ENCODE measurements at regions not wholly inside any gene's neighbourhood (a gene's known extent, or its start where the extent isn't known, plus 50 kb on each side); places are given as distances from the start of the nearest gene placed in this dataset.
"Not testable (repeated sequence)": the region's sequence is repeated elsewhere in the genome, so short reads cannot be mapped to it uniquely, and the experiment has no call there.

DNA sequence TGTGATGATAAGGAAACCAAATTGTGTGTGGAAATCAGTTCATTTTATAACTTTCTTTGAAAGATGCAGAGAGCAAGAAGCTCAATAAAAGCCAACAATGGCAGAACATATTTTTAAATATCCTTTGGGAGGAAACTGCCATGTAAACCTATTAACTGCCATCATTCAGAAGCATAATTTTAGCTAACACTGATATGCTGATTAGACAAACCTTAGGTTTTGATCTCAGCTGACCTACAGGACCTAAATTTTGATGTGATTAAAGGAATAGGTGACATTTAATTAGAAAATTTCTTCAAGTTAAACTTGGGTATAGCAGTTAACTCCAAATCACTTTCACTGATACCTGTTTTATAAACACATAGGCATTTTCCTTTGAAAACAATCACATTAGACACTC lies 187.1 kb downstream of the TFAP2B start:
- Histone ChIP-seq H2AFZ (ENCODE audit: low read depth) (no peak overlapping the region), H3K4me3 (IDR thresholded peaks at IDR 0.05; ENCODE audit: insufficient read depth, low read depth, low read length) (no peak overlapping the region), H4K20me1 (ENCODE audit: insufficient read depth) (no peaks in the 10 kb centered on the region), H3K4me1 (ENCODE audit: low read depth, poor library complexity, severe bottlenecking) (no peaks in the 10 kb centered on the region), H3K27me3 (ENCODE audit: insufficient read depth, low read depth) (no peaks in the 10 kb centered on the region), H3K79me2 (ENCODE audit: insufficient read depth, low read depth) (no peaks in the 10 kb centered on the region), H3K27ac (no peak overlapping the region), H3K9ac (no peak overlapping the region), H3K4me2 (no peak overlapping the region), H3K36me3 (ENCODE audit: insufficient read depth) (no peaks in the 10 kb centered on the region)
- TF ChIP-seq, protein P1, sequence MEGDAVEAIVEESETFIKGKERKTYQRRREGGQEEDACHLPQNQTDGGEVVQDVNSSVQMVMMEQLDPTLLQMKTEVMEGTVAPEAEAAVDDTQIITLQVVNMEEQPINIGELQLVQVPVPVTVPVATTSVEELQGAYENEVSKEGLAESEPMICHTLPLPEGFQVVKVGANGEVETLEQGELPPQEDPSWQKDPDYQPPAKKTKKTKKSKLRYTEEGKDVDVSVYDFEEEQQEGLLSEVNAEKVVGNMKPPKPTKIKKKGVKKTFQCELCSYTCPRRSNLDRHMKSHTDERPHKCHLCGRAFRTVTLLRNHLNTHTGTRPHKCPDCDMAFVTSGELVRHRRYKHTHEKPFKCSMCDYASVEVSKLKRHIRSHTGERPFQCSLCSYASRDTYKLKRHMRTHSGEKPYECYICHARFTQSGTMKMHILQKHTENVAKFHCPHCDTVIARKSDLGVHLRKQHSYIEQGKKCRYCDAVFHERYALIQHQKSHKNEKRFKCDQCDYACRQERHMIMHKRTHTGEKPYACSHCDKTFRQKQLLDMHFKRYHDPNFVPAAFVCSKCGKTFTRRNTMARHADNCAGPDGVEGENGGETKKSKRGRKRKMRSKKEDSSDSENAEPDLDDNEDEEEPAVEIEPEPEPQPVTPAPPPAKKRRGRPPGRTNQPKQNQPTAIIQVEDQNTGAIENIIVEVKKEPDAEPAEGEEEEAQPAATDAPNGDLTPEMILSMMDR (conservative IDR thresholded peaks at IDR 0.05; ENCODE audit: low read depth, low read length): no peak

DNA sequence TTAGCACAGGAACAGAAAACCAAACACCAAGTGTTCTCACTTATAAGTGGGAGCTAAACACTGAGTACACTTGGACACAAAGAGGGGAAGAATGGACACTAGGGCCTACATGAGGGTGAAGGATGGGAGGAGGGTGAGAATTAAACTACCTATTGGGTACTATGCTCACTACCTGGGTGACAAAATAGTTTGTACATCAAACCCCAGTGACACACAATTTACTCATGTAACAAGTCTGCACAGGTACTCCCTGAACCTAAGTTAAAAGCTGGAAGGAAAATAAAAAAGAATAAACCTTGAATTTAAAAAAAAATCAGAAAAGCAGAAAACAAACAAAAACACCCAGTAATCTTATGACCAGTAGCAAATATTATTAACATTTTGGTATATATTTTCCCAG lies 188.6 kb downstream of the TFAP2B start:
- no peaks in the 10 kb centered on the region for H3K36me3 ChIP-seq (ENCODE audit: insufficient read depth)
- no peak overlapping the region for H3K27ac ChIP-seq
- no peaks in the 10 kb centered on the region for H3K79me2 ChIP-seq (ENCODE audit: insufficient read depth, low read depth)
- TF ChIP-seq, protein P1 (conservative IDR thresholded peaks at IDR 0.05; ENCODE audit: low read depth, low read length): no peak
- H2AFZ ChIP-seq (ENCODE audit: low read depth): no peak overlapping the region
- H3K4me3 ChIP-seq (IDR thresholded peaks at IDR 0.05; ENCODE audit: insufficient read depth, low read depth, low read length): no peak overlapping the region
- no peaks in the 10 kb centered on the region for H3K4me1 ChIP-seq (ENCODE audit: low read depth, poor library complexity, severe bottlenecking)
- no peaks in the 10 kb centered on the region for H3K27me3 ChIP-seq (ENCODE audit: insufficient read depth, low read depth)
- no peaks in the 10 kb centered on the region for H4K20me1 ChIP-seq (ENCODE audit: insufficient read depth)
- H3K4me2 ChIP-seq: no peak overlapping the region
- no peak overlapping the region for H3K9ac ChIP-seq

DNA sequence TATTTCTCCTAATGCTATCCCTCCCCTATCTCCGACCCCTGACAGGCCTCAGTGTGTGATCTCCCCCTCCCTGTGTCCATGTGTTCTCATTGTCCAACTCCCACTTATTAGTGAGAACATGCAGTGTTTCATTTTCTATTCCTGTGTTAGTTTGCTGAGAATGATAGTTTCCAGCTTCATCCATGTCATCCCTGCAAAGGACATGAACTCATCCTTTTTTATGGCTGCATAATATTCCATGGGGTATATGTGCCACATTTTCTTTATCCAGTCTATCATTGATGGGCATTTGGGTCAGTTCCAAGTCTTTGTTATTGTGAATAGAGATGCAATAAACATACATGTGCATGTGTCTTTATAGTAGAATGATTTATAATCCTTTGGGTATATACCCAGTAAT lies 190.0 kb downstream of the TFAP2B start:
- H2AFZ ChIP-seq (ENCODE audit: low read depth); H3K4me3 ChIP-seq (IDR thresholded peaks at IDR 0.05; ENCODE audit: insufficient read depth, low read depth, low read length); H3K79me2 ChIP-seq (ENCODE audit: insufficient read depth, low read depth); H3K4me1 ChIP-seq (ENCODE audit: low read depth, poor library complexity, severe bottlenecking); H4K20me1 ChIP-seq (ENCODE audit: insufficient read depth); H3K27ac ChIP-seq; H3K36me3 ChIP-seq (ENCODE audit: insufficient read depth); H3K4me2 ChIP-seq; H3K9ac ChIP-seq; H3K27me3 ChIP-seq (ENCODE audit: insufficient read depth, low read depth): not testable (repeated sequence)

DNA sequence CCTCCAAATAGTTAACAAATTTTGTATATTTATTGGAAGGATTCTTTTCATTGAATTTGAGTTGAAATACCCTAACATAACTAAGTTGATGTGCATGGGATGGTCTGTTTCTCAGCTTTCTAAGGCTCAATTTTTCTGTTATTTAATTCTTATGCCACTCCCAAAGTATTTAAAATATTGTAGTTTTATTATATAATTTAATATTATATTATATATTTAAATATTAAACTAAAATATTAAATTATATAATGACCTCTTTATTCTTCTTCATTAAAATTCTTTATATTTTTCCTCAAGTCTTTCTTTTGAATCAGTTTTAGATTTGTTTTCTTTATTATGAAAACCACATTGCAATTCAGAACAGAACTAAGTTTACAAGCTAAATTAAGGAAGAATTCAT lies 194.7 kb downstream of the TFAP2B start:
- Histone ChIP-seq H4K20me1 (ENCODE audit: insufficient read depth) (no peaks in the 10 kb centered on the region), H3K27me3 (ENCODE audit: insufficient read depth, low read depth) (no peaks in the 10 kb centered on the region), H2AFZ (ENCODE audit: low read depth) (no peak overlapping the region), H3K4me1 (ENCODE audit: low read depth, poor library complexity, severe bottlenecking) (peaks cover 25% of the 10 kb centered on the region), H3K4me3 (IDR thresholded peaks at IDR 0.05; ENCODE audit: insufficient read depth, low read depth, low read length) (no peak overlapping the region), H3K4me2 (no peak overlapping the region), H3K79me2 (ENCODE audit: insufficient read depth, low read depth) (no peaks in the 10 kb centered on the region), H3K9ac (no peak overlapping the region), H3K27ac (no peak overlapping the region), H3K36me3 (ENCODE audit: insufficient read depth) (no peaks in the 10 kb centered on the region)
- TF ChIP-seq, protein P1 (conservative IDR thresholded peaks at IDR 0.05; ENCODE audit: low read depth, low read length): no peak

DNA sequence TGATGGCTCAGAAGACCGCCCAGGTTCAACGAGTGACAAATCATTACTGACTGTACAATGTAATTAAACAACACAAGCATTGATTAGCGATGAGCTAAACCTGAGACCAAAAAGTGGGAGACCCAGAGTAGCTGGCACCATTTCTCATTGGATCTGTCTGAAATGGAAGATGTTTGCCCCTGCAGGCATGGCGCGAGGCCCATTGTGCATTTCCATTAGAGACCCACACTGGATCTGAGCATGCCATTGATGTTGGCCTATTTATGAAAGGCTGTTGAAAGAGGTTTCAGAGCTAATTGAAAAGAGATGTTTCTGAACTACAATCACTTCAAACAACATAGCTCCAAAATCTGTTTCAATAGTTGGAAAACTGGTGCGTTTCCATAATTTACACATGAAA lies 196.7 kb downstream of the TFAP2B start:
- Histone ChIP-seq H2AFZ (ENCODE audit: low read depth) (no peak overlapping the region), H3K27me3 (ENCODE audit: insufficient read depth, low read depth) (no peaks in the 10 kb centered on the region), H4K20me1 (ENCODE audit: insufficient read depth) (no peaks in the 10 kb centered on the region), H3K79me2 (ENCODE audit: insufficient read depth, low read depth) (no peaks in the 10 kb centered on the region), H3K36me3 (ENCODE audit: insufficient read depth) (no peaks in the 10 kb centered on the region), H3K27ac (no peak overlapping the region), H3K9ac (no peak overlapping the region), H3K4me1 (ENCODE audit: low read depth, poor library complexity, severe bottlenecking) (peaks cover 25% of the 10 kb centered on the region), H3K4me3 (IDR thresholded peaks at IDR 0.05; ENCODE audit: insufficient read depth, low read depth, low read length) (no peak overlapping the region), H3K4me2 (no peak overlapping the region; the same call in 1 of the 2 replicates)
- TF ChIP-seq, protein P1 (conservative IDR thresholded peaks at IDR 0.05; ENCODE audit: low read depth, low read length): no peak
